ENCODE measurements at regions not wholly inside any gene's neighbourhood (a gene's known extent, or its start where the extent isn't known, plus 50 kb on each side); places are given as distances from the start of the nearest gene placed in this dataset.
A peak's percentile ranks its signal among the peaks of the same experiment; 100 is the strongest.

GRCh38 chr4:43253541-43253940 is 361.0 kb downstream of the GRXCR1 start:
- DNase-seq (ENCODE audit: low spot score), result no peak
- in situ Hi-C loops (cut with MboI; ENCODE audit: low pct_unique_long_range_greater_than_20kb, low sequenced_read_pairs, unreplicated experiment), result no loop called here
- no peak for TF ChIP-seq CTCF (IDR thresholded peaks at IDR 0.05; ENCODE audit: extremely low read depth, insufficient read depth, missing control alignments)

- in situ Hi-C loops (cut with MboI; ENCODE audit: low pct_unique_long_range_greater_than_20kb, low sequenced_read_pairs, unreplicated experiment), result no loop called here
- DNase-seq (ENCODE audit: low spot score), result no peak
- TF ChIP-seq CTCF (IDR thresholded peaks at IDR 0.05; ENCODE audit: extremely low read depth, insufficient read depth, missing control alignments), result no peak
These were observed 372.2 kb downstream of the GRXCR1 start for GRCh38 chr4:43264730-43265129.

- DNase-seq (ENCODE audit: low spot score), result no peak
- in situ Hi-C loops (cut with MboI; ENCODE audit: low pct_unique_long_range_greater_than_20kb, low sequenced_read_pairs, unreplicated experiment), result no loop called here
- TF ChIP-seq CTCF (IDR thresholded peaks at IDR 0.05; ENCODE audit: extremely low read depth, insufficient read depth, missing control alignments), result no peak
These were observed 379.4 kb downstream of the GRXCR1 start for GRCh38 chr4:43271946-43272345.

- no peak for DNase-seq (ENCODE audit: low spot score)
- TF ChIP-seq CTCF (IDR thresholded peaks at IDR 0.05; ENCODE audit: extremely low read depth, insufficient read depth, missing control alignments), result no peak
- in situ Hi-C loops (cut with MboI; ENCODE audit: low pct_unique_long_range_greater_than_20kb, low sequenced_read_pairs, unreplicated experiment), result no loop called here
These were observed 381.9 kb downstream of the GRXCR1 start for GRCh38 chr4:43274376-43274775.

GRCh38 chr4:43275779-43276178 is 383.3 kb downstream of the GRXCR1 start:
- TF ChIP-seq CTCF (IDR thresholded peaks at IDR 0.05; ENCODE audit: extremely low read depth, insufficient read depth, missing control alignments), result no peak
- in situ Hi-C loops (cut with MboI; ENCODE audit: low pct_unique_long_range_greater_than_20kb, low sequenced_read_pairs, unreplicated experiment), result no loop called here

GRCh38 chr4:43276321-43276720 is 383.8 kb downstream of the GRXCR1 start:
- in situ Hi-C loops (cut with MboI; ENCODE audit: low pct_unique_long_range_greater_than_20kb, low sequenced_read_pairs, unreplicated experiment), result no loop called here
- no peak for TF ChIP-seq CTCF (IDR thresholded peaks at IDR 0.05; ENCODE audit: extremely low read depth, insufficient read depth, missing control alignments)
- DNase-seq (ENCODE audit: low spot score), result no peak

More at GRCh38 chr4:43275779-43276178, 383.3 kb downstream of the GRXCR1 start:
- peak; percentile 4 for DNase-seq (ENCODE audit: low spot score)

- in situ Hi-C loops (cut with MboI; ENCODE audit: low pct_unique_long_range_greater_than_20kb, low sequenced_read_pairs, unreplicated experiment), result no loop called here
- DNase-seq (ENCODE audit: low spot score), result no peak
- no peak for TF ChIP-seq CTCF (IDR thresholded peaks at IDR 0.05; ENCODE audit: extremely low read depth, insufficient read depth, missing control alignments)
These were observed 384.5 kb downstream of the GRXCR1 start for GRCh38 chr4:43277003-43277402.

Measured in GM13977 (cell line).